ENCODE measurements at regions not wholly inside any gene's neighbourhood (a gene's known extent, or its start where the extent isn't known, plus 50 kb on each side); places are given as distances from the start of the nearest gene placed in this dataset.

- no peak for DNase-seq (ENCODE audit: low read depth)
- POLR2A ChIA-PET, result interaction anchor here (0.6 kb wide), 1 partner anchor 49 kb away, joined by 4 read pairs; no protein-coding TSS in a partner anchor
- no peak for TF ChIP-seq CTCF (IDR thresholded peaks at IDR 0.05; ENCODE audit: insufficient read depth, low read depth, low read length)
- Histone ChIP-seq H3K36me3 (ENCODE audit: control insufficient read depth, insufficient read depth, low read length) (no peaks in the 10 kb centered on the region), H3K27me3 (ENCODE audit: control insufficient read depth, insufficient read depth, low read length) (peaks cover 3% of the 10 kb centered on the region), H3K4me3 (ENCODE audit: low read depth, low read length) (no peak overlapping the region)
- CTCF ChIA-PET, result interaction anchor here (1.7 kb wide), 1 partner anchor 188 kb away, joined by 5 read pairs; no protein-coding TSS in a partner anchor
Observed at GRCh38 chr2:19675003-19675629, 226.7 kb downstream of the TTC32 start.

- POLR2A ChIA-PET, result interaction anchor here (0.6 kb wide), 2 partner anchors 13 to 50 kb away, joined by 4 read pairs; no protein-coding TSS in a partner anchor
- Histone ChIP-seq H3K27me3 (ENCODE audit: control insufficient read depth, insufficient read depth, low read length) (peaks cover 2% of the 10 kb centered on the region), H3K36me3 (ENCODE audit: control insufficient read depth, insufficient read depth, low read length) (no peaks in the 10 kb centered on the region), H3K4me3 (ENCODE audit: low read depth, low read length) (no peak overlapping the region)
- TF ChIP-seq CTCF (IDR thresholded peaks at IDR 0.05; ENCODE audit: insufficient read depth, low read depth, low read length), result no peak
- CTCF ChIA-PET, result interaction anchor here (0.6 to 2.6 kb wide), 6 partner anchors 12 to 190 kb away, joined by 3 to 7 read pairs (median 4); no protein-coding TSS in a partner anchor
- no peak for DNase-seq (ENCODE audit: low read depth)
Observed at GRCh38 chr2:19674051-19675002, 227.5 kb downstream of the TTC32 start.

GRCh38 chr2:19673213-19673791 lies 228.5 kb downstream of the TTC32 start:
- no peaks in the 10 kb centered on the region for H3K36me3 ChIP-seq (ENCODE audit: control insufficient read depth, insufficient read depth, low read length)
- CTCF ChIA-PET, result interaction anchor here (1.1 to 2.6 kb wide), 4 partner anchors 12 to 191 kb away, joined by 3 to 7 read pairs (median 4); no protein-coding TSS in a partner anchor
- DNase-seq (ENCODE audit: low read depth), result no peak
- peaks cover 1% of the 10 kb centered on the region; the same call in 1 of the 2 replicates for H3K27me3 ChIP-seq (ENCODE audit: control insufficient read depth, insufficient read depth, low read length)
- no peak for TF ChIP-seq CTCF (IDR thresholded peaks at IDR 0.05; ENCODE audit: insufficient read depth, low read depth, low read length)
- POLR2A ChIA-PET, result no interaction called here
- no peak overlapping the region for H3K4me3 ChIP-seq (ENCODE audit: low read depth, low read length)

GRCh38 chr2:19671916-19672315 lies 229.9 kb downstream of the TTC32 start:
- H3K4me3 ChIP-seq (ENCODE audit: low read depth, low read length), result no peak overlapping the region
- H3K36me3 ChIP-seq (ENCODE audit: control insufficient read depth, insufficient read depth, low read length), result no peaks in the 10 kb centered on the region
- no peak for DNase-seq (ENCODE audit: low read depth)
- peaks cover 1% of the 10 kb centered on the region; the same call in 1 of the 2 replicates for H3K27me3 ChIP-seq (ENCODE audit: control insufficient read depth, insufficient read depth, low read length)
- ChIA-PET CTCF (interaction anchor here (2.6 kb wide), 1 partner anchor 11 kb away, joined by 7 read pairs; no protein-coding TSS in a partner anchor), POLR2A (no interaction called here)
- TF ChIP-seq CTCF (IDR thresholded peaks at IDR 0.05; ENCODE audit: insufficient read depth, low read depth, low read length), result no peak
